ENCODE measurements at regions not wholly inside any gene's neighbourhood (a gene's known extent, or its start where the extent isn't known, plus 50 kb on each side); places are given as distances from the start of the nearest gene placed in this dataset.

- no peaks in the 10 kb centered on the region for H3K36me3 ChIP-seq
- no peak overlapping the region for H3K4me3 ChIP-seq
- H3K9me3 ChIP-seq = no peaks in the 10 kb centered on the region
- no peak overlapping the region for H3K27ac ChIP-seq
- H3K27me3 ChIP-seq = no peaks in the 10 kb centered on the region
- H3K4me1 ChIP-seq = peaks cover 0 to 4% (median 0%) of the 10 kb centered on the region in 4 donors
- TF ChIP-seq CTCF (IDR thresholded peaks at IDR 0.05) (no peak), POLR2A (IDR thresholded peaks at IDR 0.05) (no peak)
- no peak for DNase-seq
Observed at GRCh38 chr12:89970722-89971121, 262.1 kb upstream of the ATP2B1 start.

DNA sequence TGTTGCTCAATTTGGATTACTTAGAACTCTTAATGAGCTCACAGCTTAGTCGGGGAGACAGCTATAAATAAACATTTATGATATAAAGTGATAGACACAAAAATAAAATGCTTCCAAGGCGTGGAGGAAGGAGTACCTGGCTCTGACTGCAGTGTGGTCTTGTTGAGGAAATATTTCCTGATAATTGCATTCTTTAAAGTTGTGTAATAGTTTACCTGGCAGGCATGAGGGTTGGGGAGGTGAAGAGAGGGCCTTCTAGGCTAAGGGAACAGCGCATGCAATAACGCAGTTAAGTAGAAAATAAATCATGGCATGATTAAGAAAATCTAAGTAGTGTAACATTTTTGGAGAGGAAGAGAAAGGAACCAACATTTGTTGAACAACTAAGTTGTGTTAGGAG is 260.5 kb upstream of the ATP2B1 start:
- Histone ChIP-seq H3K9me3 (no peaks in the 10 kb centered on the region), H3K36me3 (no peaks in the 10 kb centered on the region), H3K4me1 (peaks cover 0 to 5% (median 0%) of the 10 kb centered on the region in 4 donors), H3K27ac (no peak overlapping the region), H3K4me3 (no peak overlapping the region), H3K27me3 (no peaks in the 10 kb centered on the region)
- TF ChIP-seq CTCF (IDR thresholded peaks at IDR 0.05) (no peak), POLR2A (IDR thresholded peaks at IDR 0.05) (no peak)
- no peak for DNase-seq

DNA sequence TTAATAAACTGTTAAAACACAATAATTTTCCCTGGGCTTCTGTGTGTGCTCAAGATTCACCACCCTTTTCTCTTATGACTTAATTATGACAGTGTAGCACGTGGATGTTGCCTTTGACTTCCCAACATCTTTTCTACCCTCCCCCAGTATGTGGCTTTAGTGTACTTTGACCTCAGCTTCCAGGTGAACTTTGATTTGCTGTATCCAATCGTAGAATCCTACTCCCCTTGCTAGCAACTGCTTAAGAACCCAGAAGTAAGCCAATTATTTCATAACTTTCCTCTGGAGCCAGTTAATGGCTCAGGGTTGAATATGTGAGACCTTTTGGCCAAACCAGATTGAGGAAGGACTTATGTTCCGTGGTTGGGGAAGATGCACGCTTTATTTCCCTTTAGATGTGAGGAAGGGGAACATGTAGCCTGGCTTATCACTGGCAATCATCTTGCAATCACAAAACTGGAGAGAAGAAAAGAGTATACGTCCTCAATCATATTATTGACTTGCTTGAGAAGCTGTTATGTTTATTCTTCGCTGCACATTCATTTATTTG is 259.6 kb upstream of the ATP2B1 start:
- Histone ChIP-seq H3K36me3 (no peaks in the 10 kb centered on the region), H3K4me1 (peaks cover 0 to 12% (median 0%) of the 10 kb centered on the region in 4 donors), H3K4me3 (no peak overlapping the region), H3K9me3 (no peaks in the 10 kb centered on the region), H3K27me3 (no peaks in the 10 kb centered on the region), H3K27ac (peak overlapping the region in 2 of 4 donors; percentile 51 to 74)
- no peak for TF ChIP-seq CTCF (IDR thresholded peaks at IDR 0.05)
- TF ChIP-seq POLR2A (IDR thresholded peaks at IDR 0.05) = no peak
- peak in 1 of 3 donors; percentile 72 for DNase-seq

DNA sequence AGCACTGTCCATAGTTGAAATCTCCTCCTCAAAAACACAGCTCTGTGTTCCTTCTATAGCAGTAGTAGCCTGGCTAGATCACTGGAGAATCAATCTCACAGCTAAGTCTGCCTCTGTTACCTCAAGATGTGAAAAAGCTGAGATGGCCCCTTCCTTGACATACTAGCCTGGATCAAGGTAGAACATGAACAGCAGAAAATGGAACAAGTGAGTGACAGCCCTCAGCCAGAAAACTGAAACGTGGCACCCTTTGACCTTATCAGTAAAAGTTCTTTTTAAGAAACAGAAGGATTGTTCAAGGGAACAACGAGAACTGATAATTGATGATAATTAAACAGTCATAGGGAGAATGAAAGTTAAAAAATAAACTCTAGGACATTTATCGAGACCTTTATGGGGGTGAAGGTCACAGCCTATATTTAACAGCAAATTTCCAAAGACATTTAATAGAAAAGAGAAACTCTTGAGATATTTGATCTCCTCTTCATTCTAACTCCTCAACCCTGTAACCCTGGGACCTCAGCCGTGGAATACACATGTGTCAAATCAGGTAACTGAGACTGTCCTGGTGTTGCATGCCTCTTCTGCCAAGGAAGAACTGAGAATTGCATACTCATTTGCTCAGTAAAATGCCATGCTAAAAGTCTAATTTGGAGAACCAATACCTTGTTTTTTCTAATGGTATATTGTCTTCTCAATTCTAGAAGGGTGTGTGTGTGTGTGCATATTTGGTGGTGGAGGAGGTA is 258.0 kb upstream of the ATP2B1 start:
- H3K4me3 ChIP-seq = no peak overlapping the region
- no peaks in the 10 kb centered on the region for H3K36me3 ChIP-seq
- H3K27me3 ChIP-seq = no peaks in the 10 kb centered on the region
- no peaks in the 10 kb centered on the region for H3K9me3 ChIP-seq
- no peak for DNase-seq
- TF ChIP-seq POLR2A (IDR thresholded peaks at IDR 0.05) = no peak
- no peak for TF ChIP-seq CTCF (IDR thresholded peaks at IDR 0.05)
- peaks cover 0 to 20% (median 0%) of the 10 kb centered on the region in 4 donors for H3K4me1 ChIP-seq
- no peak overlapping the region for H3K27ac ChIP-seq

- no peak for TF ChIP-seq POLR2A (IDR thresholded peaks at IDR 0.05)
- no peak for TF ChIP-seq CTCF (IDR thresholded peaks at IDR 0.05)
- Histone ChIP-seq H3K4me1 (peaks cover 0 to 20% (median 0%) of the 10 kb centered on the region in 4 donors), H3K4me3 (no peak overlapping the region), H3K36me3 (no peaks in the 10 kb centered on the region), H3K27me3 (no peaks in the 10 kb centered on the region), H3K9me3 (no peaks in the 10 kb centered on the region), H3K27ac (no peak overlapping the region)
- DNase-seq = no peak
Observed at GRCh38 chr12:89965993-89966392, 257.4 kb upstream of the ATP2B1 start.
